Neural cell (in vitro differentiated cells): ENCODE measurements at regions not wholly inside any gene's neighbourhood (a gene's known extent, or its start where the extent isn't known, plus 50 kb on each side); places are given as distances from the start of the nearest gene placed in this dataset.

ENCODE experiments used
- H2AFZ ChIP-seq: fragments of 200-600, 300-800 bp; sonication (generic), shearing (Covaris generic); 2 replicates; pipeline ENCODE4 v1.6.0; 2014; ENCODE audit warnings: low read depth, mild to moderate bottlenecking, antibody characterized with exemption, low read length, moderate library complexity
- H3F3A ChIP-seq: fragments of 200-600 bp; shearing (Covaris generic); 2 replicates; pipeline ENCODE4 v1.6.1; 2016; ENCODE audit warnings: mild to moderate bottlenecking, moderate library complexity, mixed read lengths, antibody characterized with exemption, low read length; ENCODE audit not compliant: insufficient read depth, poor library complexity, severe bottlenecking
- H3K27ac ChIP-seq: fragments of 200-600, 300-800 bp; sonication (generic), shearing (Covaris generic); 2 replicates; pipeline ENCODE4 v1.5.1; 2014; ENCODE audit warnings: mild to moderate bottlenecking, low read length, moderate library complexity
- H3K27me3 ChIP-seq: fragments of 300-800, 200-600 bp; sonication (generic), shearing (Covaris generic); 2 replicates; pipeline ENCODE4 v1.6.0; 2014; ENCODE audit warnings: mild to moderate bottlenecking, low read depth, low read length, moderate library complexity; ENCODE audit not compliant: insufficient read depth
- H3K36me3 ChIP-seq: fragments of 300-800, 200-600 bp; sonication (generic), shearing (Covaris generic); 2 replicates; pipeline ENCODE4 v1.5.1; 2014; ENCODE audit warnings: mild to moderate bottlenecking, antibody characterized with exemption, low read length, moderate library complexity; ENCODE audit not compliant: insufficient read depth
- H3K4me2 ChIP-seq: fragments of 300-800, 200-600 bp; sonication (generic), shearing (Covaris generic); 2 replicates; pipeline ENCODE4 v1.6.0; 2014; ENCODE audit warnings: mild to moderate bottlenecking, low read length
- H3K4me3 ChIP-seq: fragments of 300-800, 200-600 bp; sonication (generic), shearing (Covaris generic); 2 replicates; pipeline ENCODE4 v1.5.1; 2014; ENCODE audit warnings: mild to moderate bottlenecking, low read length, moderate library complexity
- H3K79me2 ChIP-seq: fragments of 200-600 bp; shearing (Covaris generic); replicated peaks from 2 replicates; pipeline ENCODE4 v1.6.0; 2014; ENCODE audit warnings: mild to moderate bottlenecking, low read length, moderate library complexity; ENCODE audit not compliant: insufficient read depth
- H3K9ac ChIP-seq: fragments of 300-800, 200-600 bp; sonication (generic), shearing (Covaris generic); 2 replicates; pipeline ENCODE4 v1.6.1; 2016; ENCODE audit warnings: mild to moderate bottlenecking, low read length, mixed read lengths
- H3K9me2 ChIP-seq: fragments of 200-600 bp; shearing (Covaris generic); 2 replicates; pipeline ENCODE4 v1.6.1; 2016; ENCODE audit warnings: mild to moderate bottlenecking, low read length, mixed read lengths; ENCODE audit not compliant: insufficient read depth
- H3K9me3 ChIP-seq: fragments of 200-600, 300-800 bp; sonication (generic), shearing (Covaris generic); 2 replicates; pipeline ENCODE4 v1.6.1; 2016; ENCODE audit warnings: mild to moderate bottlenecking, mixed run types, low read length, moderate library complexity, mixed read lengths
- H4K20me1 ChIP-seq: fragments of 200-600 bp; shearing (Covaris generic); 2 replicates; pipeline ENCODE4 v1.6.1; 2016; ENCODE audit warnings: mild to moderate bottlenecking, mixed run types; ENCODE audit not compliant: insufficient read depth
- EP300 ChIP-seq: fragments of 450-650 bp; conservative IDR thresholded peaks from 2 replicates; pipeline ENCODE4 v1.6.1; 2014; ENCODE audit warnings: antibody characterized with exemption, mild to moderate bottlenecking, moderate library complexity; ENCODE audit not compliant: poor library complexity, severe bottlenecking
- EZH2 ChIP-seq: fragments of 200-600, 300-800 bp; shearing (Covaris generic), sonication (generic); IDR thresholded peaks from 2 replicates; pipeline ENCODE4 v1.6.1; 2014; ENCODE audit warnings: antibody characterized with exemption, low read length, borderline replicate concordance, mild to moderate bottlenecking; ENCODE audit not compliant: insufficient read depth, poor library complexity, severe bottlenecking
- MXI1 ChIP-seq: fragments of 450-650 bp; conservative IDR thresholded peaks from 2 replicates; pipeline ENCODE4 v1.6.1; 2014; ENCODE audit warnings: antibody characterized with exemption, mild to moderate bottlenecking; ENCODE audit not compliant: poor library complexity, severe bottlenecking
- POLR2AphosphoS5 ChIP-seq: IDR thresholded peaks from 2 replicates; pipeline ENCODE4 v1.6.1; 2012
- RAD21 ChIP-seq: fragments of 450-650 bp; conservative IDR thresholded peaks from 2 replicates; pipeline ENCODE4 v1.6.1; 2014; ENCODE audit warnings: antibody characterized with exemption, mild to moderate bottlenecking, moderate library complexity
- REST ChIP-seq: IDR thresholded peaks from 2 replicates; pipeline ENCODE4 v1.6.1; 2012; ENCODE audit warnings: borderline replicate concordance
- SMC3 ChIP-seq: fragments of 450-650 bp; conservative IDR thresholded peaks from 2 replicates; pipeline ENCODE4 v1.6.1; 2014; ENCODE audit warnings: antibody characterized with exemption, mild to moderate bottlenecking, moderate library complexity; ENCODE audit not compliant: poor library complexity
- TAF1 ChIP-seq: IDR thresholded peaks from 2 replicates; pipeline ENCODE4 v1.6.1; 2012; ENCODE audit warnings: low read depth
- TF ChIP-seq, protein P1 (sequence below): fragments of 450-650 bp; IDR thresholded peaks from 2 replicates; pipeline ENCODE4 v1.5.1; 2014; ENCODE audit warnings: antibody characterized with exemption, mild to moderate bottlenecking, moderate library complexity; ENCODE audit not compliant: poor library complexity, severe bottlenecking

DNA sequence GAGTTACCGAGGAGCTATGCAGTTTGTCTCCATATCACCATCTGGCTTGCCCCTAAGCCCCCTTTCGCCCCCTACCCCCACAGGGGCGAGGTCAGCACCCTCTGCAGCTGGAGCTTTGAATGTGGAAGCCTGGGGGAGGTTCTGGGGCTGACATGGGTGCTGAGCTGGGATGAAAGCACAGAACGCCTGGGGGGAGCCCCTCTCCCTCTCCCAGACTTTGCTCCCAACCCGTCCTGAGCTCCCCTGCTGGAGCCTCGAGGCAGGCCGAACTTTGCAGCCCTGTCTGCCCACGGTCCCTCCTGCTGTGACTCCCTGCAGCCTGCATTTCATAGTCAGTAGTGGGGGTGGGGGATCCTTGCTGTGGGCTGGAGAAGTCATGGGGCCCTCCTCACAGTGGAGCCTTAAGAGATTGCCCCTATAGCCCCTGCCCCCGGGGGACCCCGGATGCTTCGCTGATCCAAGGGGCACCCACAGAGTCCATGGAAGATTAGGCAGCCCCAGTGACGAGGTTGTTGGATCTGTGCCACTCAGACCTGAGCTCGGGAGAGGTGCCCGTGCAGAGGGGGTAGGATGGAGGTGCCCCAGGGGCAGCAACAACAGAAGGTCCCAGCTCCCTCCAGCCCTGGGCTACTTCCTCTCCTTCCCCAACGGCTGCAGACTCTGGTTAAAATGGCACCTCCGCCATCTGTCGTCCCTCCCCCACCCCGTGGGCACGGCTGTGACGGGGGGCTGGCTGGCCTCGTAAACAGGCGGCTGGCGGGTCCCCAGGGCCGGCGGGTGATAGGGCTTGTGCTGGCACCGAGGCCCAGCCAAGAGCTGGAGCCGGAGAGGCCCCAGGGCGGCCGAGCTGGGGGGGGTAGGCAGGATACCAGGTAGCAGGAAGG is 162.0 kb downstream of the C9orf50 start:
- Histone ChIP-seq H3K27ac (peak overlapping the region; percentile 100), H3K36me3 (no peaks in the 10 kb centered on the region), H2AFZ (no peak overlapping the region), H3K4me3 (no peak overlapping the region), H3K79me2 (no peaks in the 10 kb centered on the region), H3K9me3 (no peaks in the 10 kb centered on the region), H4K20me1 (no peaks in the 10 kb centered on the region), H3K27me3 (no peaks in the 10 kb centered on the region), H3K9me2 (no peaks in the 10 kb centered on the region), H3F3A (no peaks in the 10 kb centered on the region), H3K4me2 (no peak overlapping the region), H3K9ac (peak overlapping the region; percentile 97)
- TF ChIP-seq, protein P1, sequence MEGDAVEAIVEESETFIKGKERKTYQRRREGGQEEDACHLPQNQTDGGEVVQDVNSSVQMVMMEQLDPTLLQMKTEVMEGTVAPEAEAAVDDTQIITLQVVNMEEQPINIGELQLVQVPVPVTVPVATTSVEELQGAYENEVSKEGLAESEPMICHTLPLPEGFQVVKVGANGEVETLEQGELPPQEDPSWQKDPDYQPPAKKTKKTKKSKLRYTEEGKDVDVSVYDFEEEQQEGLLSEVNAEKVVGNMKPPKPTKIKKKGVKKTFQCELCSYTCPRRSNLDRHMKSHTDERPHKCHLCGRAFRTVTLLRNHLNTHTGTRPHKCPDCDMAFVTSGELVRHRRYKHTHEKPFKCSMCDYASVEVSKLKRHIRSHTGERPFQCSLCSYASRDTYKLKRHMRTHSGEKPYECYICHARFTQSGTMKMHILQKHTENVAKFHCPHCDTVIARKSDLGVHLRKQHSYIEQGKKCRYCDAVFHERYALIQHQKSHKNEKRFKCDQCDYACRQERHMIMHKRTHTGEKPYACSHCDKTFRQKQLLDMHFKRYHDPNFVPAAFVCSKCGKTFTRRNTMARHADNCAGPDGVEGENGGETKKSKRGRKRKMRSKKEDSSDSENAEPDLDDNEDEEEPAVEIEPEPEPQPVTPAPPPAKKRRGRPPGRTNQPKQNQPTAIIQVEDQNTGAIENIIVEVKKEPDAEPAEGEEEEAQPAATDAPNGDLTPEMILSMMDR, result no peak
- TF ChIP-seq REST (no peak), SMC3 (no peak), MXI1 (no peak), RAD21 (no peak), POLR2AphosphoS5 (no peak), EP300 (no peak), EZH2 (no peak), TAF1 (no peak)

DNA sequence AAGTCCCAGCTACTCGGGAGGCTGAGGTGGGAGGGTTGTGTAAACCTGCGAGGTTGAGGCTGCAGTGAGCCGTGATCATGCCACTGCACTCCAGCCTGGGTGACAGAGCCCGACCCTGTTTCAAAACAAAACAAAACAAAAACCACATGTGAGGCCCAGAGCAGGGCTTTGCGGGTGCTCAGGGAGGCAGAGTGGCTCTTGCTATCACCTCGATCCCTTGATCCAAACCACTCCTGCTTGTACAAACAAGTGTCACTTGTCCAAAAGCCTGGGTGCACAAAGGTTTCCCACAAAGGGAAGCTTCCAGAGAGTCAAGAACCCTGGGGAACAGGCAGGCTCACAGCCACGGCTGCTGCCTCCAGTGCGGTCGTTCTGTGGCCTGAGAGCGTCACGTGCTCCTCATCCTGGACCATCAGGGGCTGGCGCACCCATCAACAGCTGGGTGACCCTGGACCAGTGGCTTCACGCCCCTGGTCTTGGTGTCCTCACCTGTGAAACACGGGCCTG is 162.7 kb downstream of the C9orf50 start:
- Histone ChIP-seq H3K9me3 (no peaks in the 10 kb centered on the region), H3K9me2 (no peaks in the 10 kb centered on the region), H3K27me3 (no peaks in the 10 kb centered on the region), H3K27ac (peak overlapping the region; percentile 100), H2AFZ (no peak overlapping the region), H3K4me2 (no peak overlapping the region), H3K4me3 (no peak overlapping the region), H3K36me3 (no peaks in the 10 kb centered on the region), H3K79me2 (no peaks in the 10 kb centered on the region), H4K20me1 (no peaks in the 10 kb centered on the region), H3K9ac (peak overlapping the region; percentile 97), H3F3A (no peaks in the 10 kb centered on the region)
- TF ChIP-seq RAD21, result no peak
- no peak for TF ChIP-seq POLR2AphosphoS5
- no peak for TF ChIP-seq REST
- no peak for TF ChIP-seq EZH2
- TF ChIP-seq, protein P1, result no peak
- no peak for TF ChIP-seq TAF1
- no peak for TF ChIP-seq EP300
- no peak for TF ChIP-seq MXI1
- TF ChIP-seq SMC3, result no peak
